PC-3 (cell line): ENCODE measurements at regions not wholly inside any gene's neighbourhood (a gene's known extent, or its start where the extent isn't known, plus 50 kb on each side); places are given as distances from the start of the nearest gene placed in this dataset.
A peak's percentile ranks its signal among the peaks of the same experiment; 100 is the strongest.

Experiments used
- ATAC-seq: fragments of 200-7000 bp; cut with Tn5 transposase; 2 replicates; pipeline ENCODE4 v1.9.1; 2020; ENCODE audit warnings: mild to moderate bottlenecking, moderate library complexity
- BruUV-seq: library from RNA; stranded (reverse); fragments of 400-500 nt; replicated peaks from 2 replicates; lab custom pipeline; 2021; lab: Mats Ljungman, UMichigan
- CTCF ChIA-PET: fragments of 300-600 bp; sonication (Branson Sonifier 250); formaldehyde crosslinking; loops from one replicate; lab custom pipeline; 2022; ENCODE audit warnings: antibody characterized with exemption; lab: Charles Lee
- POLR2A ChIA-PET: fragments of 300-600 bp; sonication (Branson Sonifier 250); formaldehyde crosslinking; loops from one replicate; lab custom pipeline; 2022; ENCODE audit warnings: antibody characterized with exemption; ENCODE audit not compliant: unreplicated experiment; lab: Charles Lee
- DNase-seq: peaks from one replicate; pipeline ENCODE4 v3.0.0-alpha.2; 2015
- H2AFZ ChIP-seq: fragments of 300-600 bp; sonication (generic); 2 replicates; pipeline ENCODE4 v1.6.0; 2016; ENCODE audit warnings: antibody characterized with exemption, low read length
- H3F3A ChIP-seq: fragments of 300-600 bp; sonication (generic); one replicate; pipeline ENCODE4 v1.6.0; 2017; ENCODE audit warnings: antibody characterized with exemption, low read length, control low read depth, mild to moderate bottlenecking; ENCODE audit not compliant: unreplicated experiment
- H3K27ac ChIP-seq: fragments of 300-600 bp; sonication (generic); 2 replicates; pipeline ENCODE4 v1.5.1; 2016; ENCODE audit warnings: mild to moderate bottlenecking, low read length
- H3K27me3 ChIP-seq: fragments of 300-600 bp; sonication (generic); 2 replicates; pipeline ENCODE4 v1.6.1; 2016; ENCODE audit warnings: low read length, mixed read lengths
- H3K36me3 ChIP-seq: fragments of 300-600 bp; sonication (generic); 2 replicates; pipeline ENCODE4 v1.6.1; 2016; ENCODE audit warnings: low read depth, mixed run types, low read length, mixed read lengths
- H3K4me1 ChIP-seq: fragments of 300-600 bp; sonication (generic); 2 replicates; pipeline ENCODE4 v1.5.1; 2016; ENCODE audit warnings: low read length; ENCODE audit not compliant: insufficient read depth
- H3K4me2 ChIP-seq: fragments of 300-600 bp; sonication (generic); 2 replicates; pipeline ENCODE4 v1.6.0; 2016; ENCODE audit warnings: low read length
- H3K4me3 ChIP-seq: fragments of 300-600 bp; sonication (generic); 2 replicates; pipeline ENCODE4 v1.5.1; 2016; ENCODE audit warnings: mild to moderate bottlenecking, low read length, mixed read lengths
- H3K79me2 ChIP-seq: fragments of 300-600 bp; sonication (generic); 2 replicates; pipeline ENCODE4 v1.6.1; 2017; ENCODE audit warnings: low read length, mixed read lengths
- H3K9ac ChIP-seq: fragments of 300-600 bp; sonication (generic); 2 replicates; pipeline ENCODE4 v1.6.0; 2016; ENCODE audit warnings: mild to moderate bottlenecking, low read length
- H3K9me2 ChIP-seq: fragments of 300-600 bp; sonication (generic); replicated peaks from 2 replicates; pipeline ENCODE4 v1.6.1; 2016; ENCODE audit warnings: mixed run types, low read length, mixed read lengths
- H3K9me3 ChIP-seq: fragments of 300-600 bp; sonication (generic); 2 replicates; pipeline ENCODE4 v1.6.1; 2016; ENCODE audit warnings: low read length, mixed read lengths
- H4K20me1 ChIP-seq: fragments of 300-600 bp; sonication (generic); 2 replicates; pipeline ENCODE4 v1.6.1; 2016; ENCODE audit warnings: low read length, mixed read lengths
- CTCF ChIP-seq: fragments of 300-600 bp; sonication (generic); conservative IDR thresholded peaks from 2 replicates; pipeline ENCODE4 v1.5.1; 2017; ENCODE audit warnings: antibody characterized with exemption, low read depth, mild to moderate bottlenecking, low read length
- EZH2 ChIP-seq: fragments of 300-600 bp; sonication (generic); IDR thresholded peaks from one replicate; pipeline ENCODE4 v1.6.1; 2017; ENCODE audit warnings: antibody characterized with exemption, mild to moderate bottlenecking, low read length; ENCODE audit not compliant: unreplicated experiment
- EZH2phosphoT487 ChIP-seq: fragments of 300-600 bp; sonication (generic); IDR thresholded peaks from 2 replicates; pipeline ENCODE4 v1.6.1; 2018; ENCODE audit warnings: mild to moderate bottlenecking, antibody characterized with exemption, low read length, borderline replicate concordance
- intact Hi-C: fragments of 100-400 bp; cut with micrococcal nuclease; formaldehyde crosslinking; loops from 2 replicates; pipeline ENCODE4 v1.9.0; 2023

DNA sequence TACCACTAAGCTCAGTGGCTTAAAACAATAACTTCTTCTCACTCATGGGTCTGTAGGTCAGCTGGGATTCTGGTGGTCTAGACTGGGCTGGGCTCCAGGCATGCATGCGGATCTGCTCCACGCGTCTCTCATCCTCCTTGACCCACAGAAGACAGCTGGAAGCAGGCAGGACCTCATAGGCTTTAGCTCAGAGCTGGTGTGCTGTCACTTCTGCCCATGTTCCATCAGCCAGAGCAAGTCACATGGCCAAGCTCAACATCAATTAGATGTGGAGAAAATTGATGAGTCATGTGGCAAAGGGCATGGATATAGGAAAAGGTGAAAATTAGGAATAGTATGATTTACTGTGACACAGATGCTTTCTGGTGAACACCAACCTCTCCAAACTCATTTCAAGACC lies 57.4 kb upstream of the PSMF1 start:
- BruUV-seq = no TSS peak
- intact Hi-C loops = no loop called here
- Histone ChIP-seq H4K20me1 (no peaks in the 10 kb centered on the region), H3K9me2 (no peaks in the 10 kb centered on the region), H3K27me3 (peaks cover 16% of the 10 kb centered on the region), H3K36me3 (no peaks in the 10 kb centered on the region), H3K27ac (no peak overlapping the region), H3K9ac (no peak overlapping the region), H2AFZ (no peak overlapping the region), H3K4me1 (no peaks in the 10 kb centered on the region), H3K4me3 (no peak overlapping the region), H3F3A (no peaks in the 10 kb centered on the region), H3K9me3 (no peaks in the 10 kb centered on the region), H3K79me2 (no peaks in the 10 kb centered on the region), H3K4me2 (no peak overlapping the region)
- DNase-seq (no peak), ATAC-seq (no peak)
- no peak for TF ChIP-seq EZH2phosphoT487
- no peak for TF ChIP-seq EZH2
- no peak for TF ChIP-seq CTCF
- ChIA-PET CTCF (no interaction called here), POLR2A (no interaction called here)

DNA sequence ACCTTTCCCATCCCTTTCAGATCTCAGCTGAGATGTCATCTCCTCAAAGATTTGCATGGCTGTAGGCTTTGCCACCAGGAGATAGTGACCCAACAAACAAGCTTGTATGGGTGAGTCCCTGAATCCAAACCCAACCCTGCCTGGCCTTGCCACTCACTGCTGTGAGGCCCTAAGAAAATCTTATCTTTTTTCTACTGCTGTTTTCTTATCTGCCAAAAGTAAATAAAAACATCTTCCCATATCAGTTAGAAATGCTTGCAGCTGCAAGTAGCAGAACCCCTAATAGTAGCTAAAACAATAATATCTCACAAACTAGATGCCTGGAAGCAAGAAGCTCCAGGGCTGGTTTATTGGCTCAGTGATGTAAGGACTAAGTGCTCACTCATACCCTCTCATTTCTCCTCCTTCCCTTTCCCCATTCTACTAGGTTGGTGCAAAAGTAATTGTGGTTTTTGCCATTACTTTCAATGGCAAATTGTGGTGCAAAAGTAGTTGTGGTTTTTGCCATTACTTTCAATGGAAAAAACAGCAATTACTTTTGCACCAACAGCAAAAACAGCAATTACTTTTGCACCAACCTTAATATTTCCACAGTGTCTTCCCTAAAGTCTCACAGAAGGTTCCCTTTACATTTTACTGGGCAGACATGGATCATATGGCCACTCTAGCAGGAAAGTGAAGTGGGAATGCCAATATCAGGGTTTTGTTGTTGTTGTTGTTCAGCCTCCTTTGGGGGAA lies 56.7 kb upstream of the PSMF1 start:
- no peak for ATAC-seq
- Histone ChIP-seq H3K27ac (no peak overlapping the region), H3K79me2 (no peaks in the 10 kb centered on the region), H3K36me3 (no peaks in the 10 kb centered on the region), H3K4me1 (no peaks in the 10 kb centered on the region), H3K9me2 (no peaks in the 10 kb centered on the region), H3F3A (no peaks in the 10 kb centered on the region), H3K27me3 (peaks cover 16% of the 10 kb centered on the region), H2AFZ (no peak overlapping the region), H3K9me3 (no peaks in the 10 kb centered on the region), H3K4me3 (no peak overlapping the region), H3K4me2 (no peak overlapping the region), H4K20me1 (no peaks in the 10 kb centered on the region), H3K9ac (no peak overlapping the region)
- BruUV-seq = no TSS peak
- ChIA-PET POLR2A (no interaction called here), CTCF (no interaction called here)
- no peak for DNase-seq
- intact Hi-C loops = no loop called here
- no peak for TF ChIP-seq EZH2phosphoT487
- no peak for TF ChIP-seq CTCF
- no peak for TF ChIP-seq EZH2

DNA sequence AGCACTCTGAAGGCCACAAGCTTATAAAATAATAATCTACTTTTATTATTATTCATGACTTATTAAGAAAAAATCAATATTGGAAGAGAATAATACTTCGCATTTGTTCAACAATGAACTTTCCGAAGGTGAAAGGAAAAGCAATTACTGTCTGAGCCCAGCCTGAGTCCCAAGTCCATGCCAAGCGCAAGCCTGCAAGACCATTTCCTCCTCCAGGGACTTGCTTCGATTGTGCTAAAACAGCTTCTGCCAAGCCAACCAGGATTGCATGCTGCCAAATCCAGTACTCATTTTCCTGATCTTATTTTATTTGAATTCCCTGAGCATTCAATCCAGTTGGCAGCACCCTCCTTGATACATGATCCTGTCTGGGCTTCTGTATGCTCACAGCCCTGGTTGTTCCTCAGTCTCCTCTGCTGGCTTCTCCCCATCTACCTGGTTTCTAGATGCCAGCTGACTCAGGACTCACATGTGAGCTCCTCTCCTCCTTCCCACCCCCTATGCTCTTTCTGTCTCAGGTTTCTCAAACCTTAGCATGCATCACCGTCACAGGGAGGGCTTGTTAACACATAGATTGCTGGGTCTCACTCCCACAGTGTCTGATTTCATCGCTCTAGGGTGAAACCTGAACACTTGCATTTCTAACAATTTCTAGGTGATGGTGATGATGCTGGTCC lies 55.9 kb upstream of the PSMF1 start:
- Histone ChIP-seq H3K9me2 (no peaks in the 10 kb centered on the region), H3K4me1 (no peaks in the 10 kb centered on the region), H4K20me1 (no peaks in the 10 kb centered on the region), H3K9ac (no peak overlapping the region), H3K9me3 (no peaks in the 10 kb centered on the region), H2AFZ (no peak overlapping the region), H3F3A (no peaks in the 10 kb centered on the region), H3K27ac (no peak overlapping the region), H3K4me3 (no peak overlapping the region), H3K27me3 (peaks cover 16% of the 10 kb centered on the region), H3K79me2 (no peaks in the 10 kb centered on the region), H3K36me3 (no peaks in the 10 kb centered on the region), H3K4me2 (no peak overlapping the region)
- no TSS peak for BruUV-seq
- TF ChIP-seq CTCF (no peak), EZH2phosphoT487 (no peak), EZH2 (no peak)
- ATAC-seq = no peak
- intact Hi-C loops = no loop called here
- POLR2A ChIA-PET = no interaction called here
- peak; percentile 10 for DNase-seq
- CTCF ChIA-PET = no interaction called here
